Activated CD8-positive, alpha-beta memory T cell treated with anti-CD3 and anti-CD28 coated beads for 4 hours (primary cell): ENCODE measurements at regions not wholly inside any gene's neighbourhood (a gene's known extent, or its start where the extent isn't known, plus 50 kb on each side); places are given as distances from the start of the nearest gene placed in this dataset.

Source experiments
- DNase-seq, 2 donors: peaks; one replicate each; pipeline ENCODE4 v3.0.0-alpha.2; 2020; ENCODE audit warnings: low read depth in 2 of 2

DNA sequence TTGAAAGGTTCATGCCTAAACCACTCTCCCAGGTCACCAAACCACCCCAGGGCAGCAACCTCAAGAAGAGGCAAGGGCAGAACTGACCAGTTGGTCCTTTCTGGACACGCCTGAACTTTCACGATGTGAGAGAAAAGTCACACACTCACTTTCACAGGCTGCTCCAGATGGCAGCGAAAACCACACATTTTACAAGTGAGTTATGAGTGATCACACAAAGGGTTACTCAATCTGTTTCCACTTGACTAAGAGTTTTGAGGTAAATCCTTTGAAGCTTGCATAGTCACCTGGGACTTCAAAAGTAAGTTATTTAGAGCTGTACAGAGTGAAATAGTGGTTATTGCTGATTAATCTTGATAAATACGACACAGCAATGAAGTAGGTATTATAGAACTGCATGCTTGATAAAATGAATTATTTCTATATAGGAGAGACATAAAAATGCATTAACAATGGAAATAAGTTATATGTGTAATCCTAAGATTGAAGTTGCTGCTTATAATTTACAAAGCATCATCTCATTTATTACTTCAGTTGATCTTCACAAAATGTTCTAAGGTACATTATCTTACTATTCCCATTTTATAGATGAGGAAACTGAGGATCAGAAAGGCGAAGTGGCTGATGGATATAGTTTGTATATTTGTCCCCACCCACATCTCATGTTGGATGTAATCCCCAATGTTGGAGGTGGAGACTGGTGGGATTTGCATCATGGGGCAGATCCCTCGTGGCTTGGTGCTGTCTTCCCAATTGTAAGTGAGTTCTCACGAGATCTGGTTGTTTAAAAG is 103.0 kb upstream of the KLF3 start:
- DNase-seq, result no peak

DNA sequence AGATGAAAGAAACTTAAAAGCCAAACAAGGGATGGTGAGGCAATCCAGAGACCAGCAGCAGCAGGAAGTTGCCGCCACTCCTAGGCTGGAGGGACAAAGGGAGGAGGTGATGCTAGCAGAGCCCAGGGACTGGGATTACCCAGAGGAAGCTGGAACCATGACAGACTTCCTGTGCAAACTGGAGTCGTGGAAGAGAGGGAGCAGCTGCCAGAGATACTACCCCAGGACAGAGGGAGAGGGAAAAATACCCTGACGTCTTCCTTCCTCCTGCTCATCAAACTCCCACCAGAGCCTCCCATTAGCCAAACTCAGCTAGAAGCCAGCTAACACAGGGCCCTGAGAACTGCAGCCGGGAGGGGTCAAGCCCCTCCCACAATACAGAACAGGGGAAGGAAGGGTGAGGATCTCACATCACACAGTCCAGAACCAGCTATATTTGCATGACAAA is 101.2 kb upstream of the KLF3 start:
- DNase-seq, result no peak

GRCh38 chr4:38563707-38564495 is 100.1 kb upstream of the KLF3 start:
- no peak for DNase-seq

DNA sequence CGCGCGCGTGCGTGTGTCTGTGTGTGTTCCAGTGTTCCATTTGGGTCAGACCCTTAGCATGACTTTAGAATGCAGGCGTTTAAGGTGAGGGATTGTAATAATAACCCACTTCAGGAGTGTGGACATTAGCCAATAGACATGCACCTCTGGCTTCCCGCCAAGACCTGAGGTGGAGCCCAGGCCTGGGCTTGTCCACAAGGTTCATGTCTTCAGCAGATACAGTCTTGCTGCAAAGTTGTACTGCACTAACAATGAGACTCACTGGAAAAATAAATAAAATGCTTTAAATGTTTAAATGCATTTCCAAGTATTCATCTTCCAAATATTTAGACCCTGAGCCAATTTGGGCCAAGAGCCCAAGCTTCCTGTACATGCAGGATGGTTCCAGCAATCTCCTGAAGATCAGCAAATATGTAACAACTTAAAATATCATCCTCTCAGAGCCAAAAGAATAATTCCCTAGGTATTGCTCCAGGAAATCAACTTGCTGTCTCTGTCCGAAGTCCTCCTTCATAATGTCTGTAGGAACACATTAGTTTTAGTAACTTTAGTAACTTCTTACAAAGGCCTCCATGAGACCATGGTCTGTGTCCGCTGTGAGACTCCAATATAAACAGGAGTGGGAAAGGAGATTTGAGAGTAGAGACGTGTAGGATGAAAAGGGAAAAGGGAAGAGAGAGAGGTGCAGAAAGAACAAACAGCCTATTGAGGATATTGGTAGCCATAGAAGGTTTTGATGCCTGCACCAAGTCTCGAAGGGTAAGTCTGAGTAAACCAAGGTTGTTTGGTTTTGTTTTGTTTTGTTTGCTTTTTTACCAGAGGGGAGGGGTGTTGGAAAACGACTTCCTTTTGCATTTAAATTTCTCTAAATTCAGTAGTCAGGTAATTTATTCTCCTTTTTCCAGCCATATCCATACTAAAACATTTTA is 98.5 kb upstream of the KLF3 start:
- no peak for DNase-seq

GRCh38 chr4:38566806-38567398 is 97.1 kb upstream of the KLF3 start:
- DNase-seq, result no peak

DNA sequence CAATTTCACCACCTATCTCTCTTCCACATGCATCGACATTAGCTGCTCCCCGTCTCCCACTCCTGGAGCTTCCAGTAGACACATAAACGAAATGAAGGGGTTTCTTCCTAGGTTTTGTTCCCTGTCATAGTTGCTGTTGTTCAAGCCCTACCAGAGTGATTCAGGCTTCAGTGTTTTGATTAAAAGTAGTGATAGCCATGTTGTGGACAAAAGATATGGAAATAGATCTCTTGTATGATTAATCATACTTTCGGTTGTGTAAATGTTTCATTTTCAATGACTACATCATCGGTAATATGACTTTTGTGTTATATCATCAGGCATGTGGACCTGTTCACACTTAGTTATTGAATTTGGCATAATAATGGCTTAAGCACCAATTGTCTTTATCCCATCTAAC is 96.5 kb upstream of the KLF3 start:
- DNase-seq, result no peak

GRCh38 chr4:38568768-38569167 is 95.2 kb upstream of the KLF3 start:
- DNase-seq, result no peak

GRCh38 chr4:38570647-38571276 is 93.2 kb upstream of the KLF3 start:
- DNase-seq, result no peak

DNA sequence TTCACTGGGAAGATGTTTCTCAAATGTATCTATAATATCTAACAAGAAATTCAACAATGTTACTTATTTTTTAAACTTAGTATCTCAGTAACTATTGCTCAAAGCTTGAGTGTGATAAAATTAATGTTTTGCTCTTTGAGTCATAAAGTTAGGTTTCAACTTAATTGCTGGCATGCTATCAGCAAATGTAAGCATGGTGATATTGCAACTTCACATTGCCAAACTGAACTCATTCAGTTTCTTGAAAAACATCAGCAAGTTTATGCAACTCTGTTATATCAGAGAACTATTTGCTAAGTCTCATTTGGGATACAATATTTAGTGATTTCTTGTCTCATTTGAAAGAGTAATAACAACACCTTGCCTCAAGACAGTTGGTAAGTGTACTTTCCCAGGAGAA is 91.2 kb upstream of the KLF3 start:
- no peak for DNase-seq

- no peak for DNase-seq
Measured at GRCh38 chr4:38574559-38575333, 89.3 kb upstream of the KLF3 start.

DNA sequence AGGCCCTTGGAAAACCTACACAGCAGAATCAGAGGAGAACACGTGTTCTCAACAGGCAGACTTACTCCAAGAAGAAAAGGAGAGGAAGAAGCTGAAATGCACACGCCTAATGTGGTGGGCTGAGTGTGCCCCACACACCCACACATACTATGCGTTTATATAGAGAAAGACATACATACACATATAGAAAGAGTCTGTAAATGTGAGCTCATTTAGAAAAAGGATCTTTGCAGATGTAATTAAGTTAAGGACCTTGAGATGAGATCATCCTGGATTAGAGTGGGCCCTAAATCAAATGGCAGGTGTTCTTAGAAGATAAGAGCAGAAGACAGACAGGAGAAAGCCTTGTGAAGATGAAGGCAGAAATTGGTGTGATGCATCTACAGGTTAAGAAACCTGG is 87.2 kb upstream of the KLF3 start:
- DNase-seq, result no peak

GRCh38 chr4:38577462-38577861 is 86.5 kb upstream of the KLF3 start:
- no peak for DNase-seq

GRCh38 chr4:38581426-38582106 is 82.4 kb upstream of the KLF3 start:
- no peak for DNase-seq

DNA sequence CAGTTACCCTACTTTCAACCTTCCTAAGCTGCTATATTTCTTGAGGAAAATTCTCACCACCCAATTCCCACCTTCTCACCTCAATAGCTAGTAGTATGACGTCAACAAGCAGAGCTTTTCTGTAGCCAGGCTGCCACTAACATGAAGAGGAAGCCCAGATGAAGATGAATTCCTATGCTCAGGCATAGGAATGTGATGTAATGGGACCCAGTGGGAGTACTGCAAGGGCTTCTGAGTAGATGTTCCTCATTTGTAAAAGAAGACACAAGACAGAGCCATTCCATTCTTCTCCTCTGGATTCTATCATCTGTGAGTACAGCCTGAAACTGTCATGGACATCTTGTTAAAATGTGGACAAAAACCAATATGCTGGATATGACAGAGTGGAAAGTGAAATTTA is 81.6 kb upstream of the KLF3 start:
- DNase-seq, result no peak

DNA sequence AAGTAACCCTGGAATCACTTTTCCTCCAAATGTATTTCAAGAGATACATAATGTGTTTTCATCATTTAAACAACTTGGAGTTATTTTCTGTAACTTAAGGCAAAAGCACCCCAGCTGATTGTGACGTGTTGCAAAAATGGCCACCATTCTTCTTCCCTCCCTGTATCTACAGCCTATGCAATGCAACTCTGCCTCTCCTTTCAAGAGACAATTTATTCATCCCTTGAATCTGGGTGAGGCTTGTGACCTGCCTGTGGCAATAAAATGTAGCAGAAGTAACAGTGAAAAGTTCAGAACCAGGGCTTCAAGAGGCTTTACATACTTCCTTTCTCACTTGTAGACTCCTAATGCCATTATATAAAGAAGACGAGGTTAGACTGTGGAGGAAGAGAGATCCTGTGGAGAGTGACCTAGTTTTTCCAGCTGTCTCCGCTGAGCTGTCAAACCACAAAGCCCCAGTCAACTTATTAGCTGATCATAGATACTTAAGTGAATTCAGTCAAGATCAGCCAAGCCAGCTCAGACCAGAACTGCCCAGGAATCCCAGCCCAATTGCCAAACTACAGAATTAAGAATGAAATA is 81.0 kb upstream of the KLF3 start:
- no peak for DNase-seq

GRCh38 chr4:38585871-38586270 is 78.1 kb upstream of the KLF3 start:
- no peak for DNase-seq

DNA sequence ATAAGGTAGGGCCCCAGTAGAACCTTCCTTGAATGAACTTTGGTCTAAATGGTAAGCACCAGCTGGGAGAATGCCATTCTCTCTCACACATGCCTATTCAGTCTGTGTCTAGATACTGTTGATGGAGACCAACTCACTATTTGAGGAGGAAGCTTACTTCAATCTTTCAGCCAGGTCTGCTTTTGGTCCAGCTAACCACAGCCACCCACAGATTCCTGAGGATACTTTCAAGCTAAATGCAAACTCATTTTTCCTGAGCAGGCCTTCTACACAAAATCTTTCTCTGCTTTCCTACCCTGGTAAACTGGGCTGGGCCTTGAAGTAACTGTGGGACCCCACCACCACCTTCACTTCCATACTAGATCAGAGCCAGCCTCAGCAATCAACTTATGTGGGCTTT is 76.9 kb upstream of the KLF3 start:
- no peak for DNase-seq

GRCh38 chr4:38590046-38590445 is 74.0 kb upstream of the KLF3 start:
- no peak for DNase-seq

- DNase-seq, result no peak
Measured at GRCh38 chr4:38591617-38592337, 72.2 kb upstream of the KLF3 start.
